Endothelial cell (in vitro differentiated cells): ENCODE measurements at regions not wholly inside any gene's neighbourhood (a gene's known extent, or its start where the extent isn't known, plus 50 kb on each side); places are given as distances from the start of the nearest gene placed in this dataset.

Experiments
- DNase-seq: peaks from one replicate; pipeline ENCODE4 v3.0.0; 2021; ENCODE audit warnings: low spot score
- H3K27ac Mint-ChIP-seq: one replicate; pipeline ENCODE4 v1.8.0; 2021; ENCODE audit warnings: mixed read lengths, inconsistent platforms; ENCODE audit not compliant: unreplicated experiment
- H3K27me3 Mint-ChIP-seq: one replicate; pipeline ENCODE4 v1.8.0; 2021; ENCODE audit warnings: mild to moderate bottlenecking, moderate library complexity, mixed read lengths, inconsistent platforms; ENCODE audit not compliant: unreplicated experiment
- H3K36me3 Mint-ChIP-seq: one replicate; pipeline ENCODE4 v1.8.0; 2021; ENCODE audit warnings: mild to moderate bottlenecking, low read depth, mixed read lengths, inconsistent platforms; ENCODE audit not compliant: unreplicated experiment
- H3K4me1 Mint-ChIP-seq: one replicate; pipeline ENCODE4 v1.8.0; 2021; ENCODE audit warnings: mild to moderate bottlenecking, mixed read lengths, inconsistent platforms; ENCODE audit not compliant: unreplicated experiment
- H3K4me3 Mint-ChIP-seq: one replicate; pipeline ENCODE4 v1.8.0; 2021; ENCODE audit warnings: mild to moderate bottlenecking, mixed read lengths, inconsistent platforms; ENCODE audit not compliant: unreplicated experiment
- H3K9me3 Mint-ChIP-seq: one replicate; pipeline ENCODE4 v1.8.0; 2021; ENCODE audit warnings: mixed read lengths, inconsistent platforms; ENCODE audit not compliant: unreplicated experiment
- TF ChIP-seq, protein P1 (sequence below): fragments of 200-600 bp; sonication (generic); IDR thresholded peaks from one replicate; pipeline ENCODE4 v1.5.0; 2021; ENCODE audit warnings: antibody characterized with exemption; ENCODE audit not compliant: unreplicated experiment

GRCh38 chr7:54908760-54909438 is 109.9 kb upstream of the EGFR start:
- H3K9me3 Mint-ChIP-seq, result no peaks in the 10 kb centered on the region
- H3K4me1 Mint-ChIP-seq, result no peaks in the 10 kb centered on the region

GRCh38 chr7:54915870-54916598 is 102.8 kb upstream of the EGFR start:
- no peaks in the 10 kb centered on the region for H3K27me3 Mint-ChIP-seq
- H3K4me1 Mint-ChIP-seq, result no peaks in the 10 kb centered on the region
- no peaks in the 10 kb centered on the region for H3K36me3 Mint-ChIP-seq
- no peak for DNase-seq
- H3K27ac Mint-ChIP-seq, result no peak overlapping the region
- H3K9me3 Mint-ChIP-seq, result no peaks in the 10 kb centered on the region
- no peak overlapping the region for H3K4me3 Mint-ChIP-seq
- TF ChIP-seq, protein P1, sequence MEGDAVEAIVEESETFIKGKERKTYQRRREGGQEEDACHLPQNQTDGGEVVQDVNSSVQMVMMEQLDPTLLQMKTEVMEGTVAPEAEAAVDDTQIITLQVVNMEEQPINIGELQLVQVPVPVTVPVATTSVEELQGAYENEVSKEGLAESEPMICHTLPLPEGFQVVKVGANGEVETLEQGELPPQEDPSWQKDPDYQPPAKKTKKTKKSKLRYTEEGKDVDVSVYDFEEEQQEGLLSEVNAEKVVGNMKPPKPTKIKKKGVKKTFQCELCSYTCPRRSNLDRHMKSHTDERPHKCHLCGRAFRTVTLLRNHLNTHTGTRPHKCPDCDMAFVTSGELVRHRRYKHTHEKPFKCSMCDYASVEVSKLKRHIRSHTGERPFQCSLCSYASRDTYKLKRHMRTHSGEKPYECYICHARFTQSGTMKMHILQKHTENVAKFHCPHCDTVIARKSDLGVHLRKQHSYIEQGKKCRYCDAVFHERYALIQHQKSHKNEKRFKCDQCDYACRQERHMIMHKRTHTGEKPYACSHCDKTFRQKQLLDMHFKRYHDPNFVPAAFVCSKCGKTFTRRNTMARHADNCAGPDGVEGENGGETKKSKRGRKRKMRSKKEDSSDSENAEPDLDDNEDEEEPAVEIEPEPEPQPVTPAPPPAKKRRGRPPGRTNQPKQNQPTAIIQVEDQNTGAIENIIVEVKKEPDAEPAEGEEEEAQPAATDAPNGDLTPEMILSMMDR, result no peak

More at GRCh38 chr7:54908760-54909438, 109.9 kb upstream of the EGFR start:
- TF ChIP-seq, protein P1, result no peak
- H3K27ac Mint-ChIP-seq, result no peak overlapping the region
- no peaks in the 10 kb centered on the region for H3K36me3 Mint-ChIP-seq
- no peak for DNase-seq
- H3K27me3 Mint-ChIP-seq, result no peaks in the 10 kb centered on the region
- no peak overlapping the region for H3K4me3 Mint-ChIP-seq

DNA sequence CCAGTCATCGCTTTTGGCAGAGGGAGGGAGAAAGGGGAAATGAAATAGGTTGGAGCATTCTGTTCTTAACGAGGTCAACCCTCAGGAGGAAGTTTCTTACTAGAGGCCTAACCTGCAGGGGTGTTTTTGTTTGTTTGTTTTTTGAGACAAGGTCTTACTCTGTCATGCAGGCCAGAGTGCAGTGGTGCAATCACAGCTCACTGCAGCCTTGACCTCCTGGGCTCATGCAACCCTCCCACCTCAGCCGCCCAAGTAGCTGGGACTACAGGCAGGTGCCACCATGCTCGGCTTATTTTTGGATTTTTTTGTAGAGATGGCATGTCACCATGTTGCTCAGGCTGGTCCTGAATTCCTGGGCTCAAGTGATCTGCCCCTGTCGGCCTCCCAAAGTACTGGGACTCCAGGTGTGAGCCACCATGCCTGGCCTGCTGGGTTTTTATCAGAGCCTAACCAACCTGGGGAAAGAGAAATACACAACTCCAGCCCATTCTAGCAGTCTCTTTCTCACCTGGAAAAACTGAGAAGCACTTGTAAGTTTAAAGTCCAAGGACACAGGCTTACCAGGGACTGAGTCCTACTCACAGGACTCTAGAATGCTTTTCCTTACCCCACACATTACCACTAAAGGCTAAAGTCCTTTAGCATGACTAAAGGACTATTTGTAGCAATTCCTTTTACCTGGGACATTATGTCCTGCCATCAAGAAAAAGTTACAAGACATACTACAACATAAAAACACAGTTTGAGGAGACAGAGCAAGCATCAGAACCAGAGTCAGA is 101.0 kb upstream of the EGFR start:
- Mint-ChIP-seq H3K4me3 (no peak overlapping the region), H3K27ac (no peak overlapping the region), H3K36me3 (no peaks in the 10 kb centered on the region), H3K27me3 (no peaks in the 10 kb centered on the region), H3K9me3 (no peaks in the 10 kb centered on the region), H3K4me1 (no peaks in the 10 kb centered on the region)
- DNase-seq, result no peak
- TF ChIP-seq, protein P1, result no peak

DNA sequence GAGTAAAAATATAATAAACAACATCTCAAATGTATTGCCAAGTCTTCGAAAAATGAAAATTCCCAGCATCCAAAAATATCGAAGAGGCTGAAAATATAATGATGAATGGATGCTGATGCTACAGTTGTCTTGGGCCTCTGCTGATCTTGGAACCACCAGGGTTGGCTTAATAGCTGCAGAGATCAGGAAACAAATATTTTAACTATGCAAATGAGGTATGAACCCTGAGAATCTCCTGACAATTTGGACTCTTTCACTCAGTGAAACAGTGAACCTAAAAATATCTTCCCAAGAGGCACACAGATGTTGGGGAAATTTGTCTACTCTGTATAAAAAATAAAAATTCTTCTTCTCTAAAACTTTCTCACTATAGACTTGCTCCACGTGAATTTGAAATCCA is 97.7 kb upstream of the EGFR start:
- Mint-ChIP-seq H3K9me3 (no peaks in the 10 kb centered on the region), H3K27ac (no peak overlapping the region), H3K4me3 (no peak overlapping the region), H3K36me3 (no peaks in the 10 kb centered on the region), H3K4me1 (no peaks in the 10 kb centered on the region), H3K27me3 (no peaks in the 10 kb centered on the region)
- TF ChIP-seq, protein P1, result no peak
- no peak for DNase-seq

GRCh38 chr7:54931532-54931931 is 87.3 kb upstream of the EGFR start:
- Mint-ChIP-seq H3K4me3 (no peak overlapping the region), H3K9me3 (no peaks in the 10 kb centered on the region), H3K27me3 (peaks cover 2% of the 10 kb centered on the region), H3K4me1 (no peaks in the 10 kb centered on the region), H3K27ac (no peak overlapping the region), H3K36me3 (no peaks in the 10 kb centered on the region)
- TF ChIP-seq, protein P1, result no peak
- DNase-seq, result no peak
